Kidney glomerular epithelial cell (primary cell): ENCODE measurements at regions not wholly inside any gene's neighbourhood (a gene's known extent, or its start where the extent isn't known, plus 50 kb on each side); places are given as distances from the start of the nearest gene placed in this dataset.

Experiments used
- DNase-seq: peaks from one replicate; lab custom pipeline; 2025; lab: John Stamatoyannopoulos, UW

GRCh38 chr13:61485128-61485765 lies 69.6 kb upstream of the PCDH20 start:
- no peak for DNase-seq

- no peak for DNase-seq
Measured at GRCh38 chr13:61477619-61478018, 62.0 kb upstream of the PCDH20 start.

DNA sequence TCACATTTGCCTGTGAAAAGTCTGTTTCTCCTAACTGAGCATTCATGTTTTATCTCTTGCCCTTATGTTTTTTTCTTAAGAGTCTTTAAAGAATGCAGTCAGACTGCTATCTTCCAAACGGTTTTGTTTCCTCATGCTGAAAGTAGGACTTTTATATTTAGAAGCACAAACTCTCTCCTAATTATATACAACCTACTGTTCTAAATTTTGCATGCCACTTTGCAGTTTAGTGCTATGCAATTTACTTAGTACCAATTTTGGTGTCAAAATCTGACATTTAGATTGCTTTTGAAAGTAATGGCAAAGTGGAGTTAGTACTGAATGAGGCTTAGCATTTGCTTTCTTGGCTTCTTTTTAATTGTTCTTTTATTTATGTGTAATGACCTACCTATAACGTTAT lies 55.1 kb upstream of the PCDH20 start:
- DNase-seq: no peak

- peak; percentile 8 for DNase-seq
Measured at GRCh38 chr13:61466280-61466679, 50.6 kb upstream of the PCDH20 start.
